SK-N-SH treated with all-trans-retinoic acid at 6 μM for 48 hours (cell line): ENCODE measurements at regions not wholly inside any gene's neighbourhood (a gene's known extent, or its start where the extent isn't known, plus 50 kb on each side); places are given as distances from the start of the nearest gene placed in this dataset.

Experiments used
- ATAC-seq: fragments of 200-7000 bp; cut with Tn5 transposase; 3 replicates; pipeline ENCODE4 v1.9.1; 2020; ENCODE audit warnings: mild to moderate bottlenecking, moderate library complexity
- ARNTL ChIP-seq: fragments of 450-650 bp; formaldehyde crosslinking; IDR thresholded peaks from 2 replicates; pipeline ENCODE4 v1.5.0; 2020; ENCODE audit warnings: low read depth, mild to moderate bottlenecking, moderate library complexity, borderline replicate concordance
- BACH2 ChIP-seq: fragments of 250-450 bp; sonication (Bioruptor Pico); IDR thresholded peaks from 2 replicates; pipeline ENCODE4 v1.9.0; 2021; ENCODE audit warnings: mild to moderate bottlenecking, borderline replicate concordance
- CREB5 ChIP-seq: fragments of 250-450 bp; sonication (Bioruptor Pico); IDR thresholded peaks from 2 replicates; pipeline ENCODE4 v1.5.1; 2020; ENCODE audit warnings: low read depth, mild to moderate bottlenecking, moderate library complexity
- CSDC2 ChIP-seq: fragments of 250-450 bp; sonication (Bioruptor Pico); IDR thresholded peaks from 2 replicates; pipeline ENCODE4 v1.5.0; 2020; ENCODE audit warnings: mild to moderate bottlenecking, moderate library complexity
- CSRNP3 ChIP-seq: fragments of 250-450 bp; sonication (Bioruptor Pico); IDR thresholded peaks from 2 replicates; pipeline ENCODE4 v1.5.1; 2021; ENCODE audit warnings: mild to moderate bottlenecking, moderate library complexity
- ESRRG ChIP-seq: fragments of 250-450 bp; sonication (Bioruptor Pico); IDR thresholded peaks from 2 replicates; pipeline ENCODE4 v1.6.1; 2021; ENCODE audit warnings: mild to moderate bottlenecking
- GLIS3 ChIP-seq: fragments of 250-450 bp; sonication (Bioruptor Pico); IDR thresholded peaks from 2 replicates; pipeline ENCODE4 v1.5.0; 2020; ENCODE audit warnings: mild to moderate bottlenecking, moderate library complexity
- ISL1 ChIP-seq: fragments of 250-450 bp; sonication (Bioruptor Pico); IDR thresholded peaks from 2 replicates; pipeline ENCODE4 v2.1.2; 2022; ENCODE audit warnings: mild to moderate bottlenecking, moderate library complexity
- OSR1 ChIP-seq: fragments of 250-450 bp; sonication (Bioruptor Pico); IDR thresholded peaks from 2 replicates; pipeline ENCODE4 v1.8.0; 2022; ENCODE audit warnings: moderate library complexity, mild to moderate bottlenecking, inconsistent platforms
- PATZ1 ChIP-seq: fragments of 250-450 bp; sonication (Bioruptor Pico); IDR thresholded peaks from 2 replicates; pipeline ENCODE4 v1.8.0; 2020; ENCODE audit warnings: mild to moderate bottlenecking, moderate library complexity, borderline replicate concordance
- POU6F1 ChIP-seq: fragments of 250-450 bp; sonication (Bioruptor Pico); IDR thresholded peaks from 2 replicates; pipeline ENCODE4 v1.8.0; 2021; ENCODE audit warnings: low read depth, mild to moderate bottlenecking, moderate library complexity, borderline replicate concordance
- PPARA ChIP-seq: fragments of 250-450 bp; sonication (Bioruptor Pico); IDR thresholded peaks from 2 replicates; pipeline ENCODE4 v1.5.0; 2020; ENCODE audit warnings: mild to moderate bottlenecking, borderline replicate concordance
- RARB ChIP-seq: fragments of 250-450 bp; sonication (Bioruptor Pico); IDR thresholded peaks from 2 replicates; pipeline ENCODE4 v1.8.0; 2021; ENCODE audit warnings: mild to moderate bottlenecking, moderate library complexity
- SNAI2 ChIP-seq: fragments of 250-450 bp; sonication (Bioruptor Pico); IDR thresholded peaks from 2 replicates; pipeline ENCODE4 v1.5.0; 2020; ENCODE audit warnings: mild to moderate bottlenecking, moderate library complexity
- TCF4 ChIP-seq: fragments of 250-450 bp; sonication (Bioruptor Pico); IDR thresholded peaks from 2 replicates; pipeline ENCODE4 v1.8.0; 2021; ENCODE audit warnings: mild to moderate bottlenecking, moderate library complexity, borderline replicate concordance
- TOX ChIP-seq: fragments of 250-450 bp; sonication (Bioruptor Pico); IDR thresholded peaks from 2 replicates; pipeline ENCODE4 v1.8.0; 2021; ENCODE audit warnings: mild to moderate bottlenecking, moderate library complexity, borderline replicate concordance
- TSHZ2 ChIP-seq: fragments of 250-450 bp; sonication (Bioruptor Pico); IDR thresholded peaks from 2 replicates; pipeline ENCODE4 v1.5.0; 2020; ENCODE audit warnings: mild to moderate bottlenecking, moderate library complexity
- ZC3H10 ChIP-seq: fragments of 250-450 bp; sonication (Bioruptor Pico); IDR thresholded peaks from 2 replicates; pipeline ENCODE4 v1.5.1; 2021; ENCODE audit warnings: mild to moderate bottlenecking, moderate library complexity
- ZFP3 ChIP-seq: fragments of 250-450 bp; sonication (Bioruptor Pico); IDR thresholded peaks from 2 replicates; pipeline ENCODE4 v1.5.0; 2020; ENCODE audit warnings: mild to moderate bottlenecking, moderate library complexity
- ZFP30 ChIP-seq: fragments of 450-650 bp; formaldehyde crosslinking; IDR thresholded peaks from 2 replicates; pipeline ENCODE4 v1.5.0; 2022; ENCODE audit warnings: mild to moderate bottlenecking, moderate library complexity
- ZNF565 ChIP-seq: fragments of 450-650 bp; formaldehyde crosslinking; conservative IDR thresholded peaks from 2 replicates; pipeline ENCODE4 v1.5.0; 2020; ENCODE audit warnings: low read depth, mild to moderate bottlenecking, moderate library complexity
- ZNF8 ChIP-seq: fragments of 450-650 bp; formaldehyde crosslinking; IDR thresholded peaks from 2 replicates; pipeline ENCODE4 v1.5.0; 2020; ENCODE audit warnings: mild to moderate bottlenecking, moderate library complexity

- TF ChIP-seq PATZ1, result no peak
- TF ChIP-seq TCF4 (CRISPR knock-in tag), result no peak
- no peak for TF ChIP-seq ZC3H10 (CRISPR knock-in tag)
- no peak for TF ChIP-seq RARB (CRISPR knock-in tag)
- TF ChIP-seq ISL1 (CRISPR knock-in tag), result no peak
These were observed 225.6 kb downstream of the DUSP6 start (continued) for GRCh38 chr12:89126712-89127111.

GRCh38 chr12:89122852-89123251 is 229.4 kb downstream of the DUSP6 start:
- no peak for ATAC-seq
- TF ChIP-seq ISL1 (CRISPR knock-in tag) (no peak), PPARA (no peak), RARB (CRISPR knock-in tag) (no peak), TCF4 (CRISPR knock-in tag) (no peak), BACH2 (no peak), TOX (no peak), ZFP3 (CRISPR knock-in tag) (no peak), PATZ1 (no peak), ZNF8 (no peak), ZC3H10 (CRISPR knock-in tag) (no peak), ZNF565 (CRISPR knock-in tag) (no peak), TSHZ2 (CRISPR knock-in tag) (no peak), GLIS3 (CRISPR knock-in tag) (no peak)

- ATAC-seq, result peak; percentile 64
- TF ChIP-seq PPARA (no peak), RARB (CRISPR knock-in tag) (no peak), ZFP3 (CRISPR knock-in tag) (no peak), CSRNP3 (no peak), ARNTL (no peak), TSHZ2 (CRISPR knock-in tag) (no peak), SNAI2 (CRISPR knock-in tag) (no peak), OSR1 (CRISPR knock-in tag) (no peak), PATZ1 (no peak), BACH2 (no peak), CREB5 (CRISPR knock-in tag) (no peak), GLIS3 (CRISPR knock-in tag) (no peak), ESRRG (no peak), CSDC2 (CRISPR knock-in tag) (no peak), ZFP30 (CRISPR knock-in tag) (no peak), POU6F1 (CRISPR knock-in tag) (no peak)
These were observed 234.8 kb downstream of the DUSP6 start for GRCh38 chr12:89117448-89118034.
